Prostate gland (tissue), 2 donors: ENCODE measurements at regions not wholly inside any gene's neighbourhood (a gene's known extent, or its start where the extent isn't known, plus 50 kb on each side); places are given as distances from the start of the nearest gene placed in this dataset.
"Not testable (repeated sequence)": the region's sequence is repeated elsewhere in the genome, so short reads cannot be mapped to it uniquely, and the experiment has no call there.

Experiments used
- DNase-seq: peaks from one replicate; pipeline ENCODE4 v3.0.0-alpha.2; 2019; ENCODE audit warnings: low spot score
- H3K27ac ChIP-seq, 2 donors: fragments of 200-600 bp; sonication (generic); 2 replicates each; pipeline ENCODE4 v1.5.1; 2017 to 2019
- H3K27me3 ChIP-seq: fragments of 200-600 bp; sonication (generic); replicated peaks from 2 replicates; pipeline ENCODE4 v1.5.1; 2019; ENCODE audit not compliant: insufficient read depth
- H3K36me3 ChIP-seq, 2 donors: fragments of 200-600 bp; sonication (generic); 1 replicate in 1 of 2; 2 replicates in 1 of 2; pipeline versions ENCODE4 v1.5.1 to v1.8.1; 2017 to 2019
- H3K4me1 ChIP-seq: fragments of 200-600 bp; sonication (generic); replicated peaks from 2 replicates; pipeline ENCODE4 v1.5.1; 2019
- H3K4me3 ChIP-seq, 2 donors: fragments of 200-600 bp; sonication (generic); 2 replicates each; pipeline ENCODE4 v1.5.1; 2017 to 2019
- H3K9me3 ChIP-seq: fragments of 200-600 bp; sonication (generic); 2 replicates; pipeline ENCODE4 v1.5.1; 2017
- CTCF ChIP-seq, 4 experiments: fragments of 200-600 bp in 2 of 4; fragments of 450-650 bp in 2 of 4; sonication (generic) in 2 of 4; IDR thresholded peaks; 1 replicate in 3 of 4; 2 replicates in 1 of 4; pipeline ENCODE4 v1.5.1; 2016 to 2019; ENCODE audit warnings: antibody characterized with exemption in 4 of 4, mild to moderate bottlenecking in 2 of 4, moderate library complexity in 2 of 4
- POLR2A ChIP-seq: fragments of 450-650 bp; IDR thresholded peaks from one replicate; pipeline ENCODE4 v1.6.1; 2016; ENCODE audit warnings: antibody characterized with exemption, mild to moderate bottlenecking
- POLR2AphosphoS5 ChIP-seq: sonication (generic); formaldehyde crosslinking; IDR thresholded peaks from one replicate; pipeline ENCODE4 v1.6.1; 2017; ENCODE audit warnings: antibody characterized with exemption
- WGBS: methylation state at CpG from one replicate; pipeline ENCODE4 v1.1.5; 2018; 5-methylcytosine and 5-hydroxymethylcytosine counted together
- intact Hi-C: fragments of 100-400 bp; cut with DNase I; formaldehyde crosslinking; loops from one replicate; pipeline ENCODE4 v1.14.2; 2022

GRCh38 chr6:14897831-14898230 lies 348.0 kb upstream of the JARID2 start:
- intact Hi-C loops = no loop called here
- no peaks in the 10 kb centered on the region for H3K36me3 ChIP-seq
- no peak overlapping the region for H3K4me3 ChIP-seq
- no peak overlapping the region for H3K27ac ChIP-seq
- H3K27me3 ChIP-seq = no peaks in the 10 kb centered on the region
- H3K9me3 ChIP-seq = no peaks in the 10 kb centered on the region
- TF ChIP-seq POLR2AphosphoS5 = no peak
- no peak for TF ChIP-seq CTCF (IDR thresholded peaks at IDR 0.05)
- DNase-seq = no peak
- no peaks in the 10 kb centered on the region for H3K4me1 ChIP-seq
- 75% methylated on average over 5 of the region's 5 CpGs for WGBS

- not testable (repeated sequence) for H3K4me3 ChIP-seq
Observed at GRCh38 chr6:14899441-14899840, 346.4 kb upstream of the JARID2 start.

GRCh38 chr6:14900919-14901318 lies 344.9 kb upstream of the JARID2 start:
- no peaks in the 10 kb centered on the region for H3K4me1 ChIP-seq
- H3K27ac ChIP-seq = no peak overlapping the region
- H3K9me3 ChIP-seq = no peaks in the 10 kb centered on the region
- H3K36me3 ChIP-seq = no peaks in the 10 kb centered on the region
- no peak overlapping the region for H3K4me3 ChIP-seq
- WGBS = 96% methylated on average over 9 of the region's 9 CpGs
- intact Hi-C loops = no loop called here
- no peaks in the 10 kb centered on the region for H3K27me3 ChIP-seq
- no peak for DNase-seq
- TF ChIP-seq CTCF (IDR thresholded peaks at IDR 0.05) = no peak
- no peak for TF ChIP-seq POLR2A
- TF ChIP-seq POLR2AphosphoS5 = no peak

More at GRCh38 chr6:14899441-14899840, 346.4 kb upstream of the JARID2 start:
- H3K27me3 ChIP-seq, H3K9me3 ChIP-seq, H3K36me3 ChIP-seq, H3K27ac ChIP-seq, H3K4me1 ChIP-seq, intact Hi-C loops, DNase-seq: not testable (repeated sequence)
- WGBS = 46% methylated on average over 4 of the region's 4 CpGs

- Histone ChIP-seq H3K4me1 (no peaks in the 10 kb centered on the region), H3K27ac (no peak overlapping the region), H3K36me3 (no peaks in the 10 kb centered on the region), H3K4me3 (no peak overlapping the region), H3K27me3 (no peaks in the 10 kb centered on the region), H3K9me3 (no peaks in the 10 kb centered on the region)
- intact Hi-C loops = no loop called here
- DNase-seq = no peak
- TF ChIP-seq POLR2A = no peak
- TF ChIP-seq CTCF (IDR thresholded peaks at IDR 0.05) = no peak
- no peak for TF ChIP-seq POLR2AphosphoS5
- WGBS = 74% methylated on average over 8 of the region's 8 CpGs
Observed at GRCh38 chr6:14903176-14904038, 342.5 kb upstream of the JARID2 start.

- 65% methylated on average over 3 of the region's 3 CpGs for WGBS
- DNase-seq = no peak
Observed at GRCh38 chr6:14905201-14905600, 340.7 kb upstream of the JARID2 start.

More at GRCh38 chr6:14905201-14905600, 340.7 kb upstream of the JARID2 start:
- H3K27me3 ChIP-seq = no peaks in the 10 kb centered on the region
- H3K9me3 ChIP-seq = no peaks in the 10 kb centered on the region
- H3K36me3 ChIP-seq = no peaks in the 10 kb centered on the region
- intact Hi-C loops = no loop called here
- no peak overlapping the region for H3K4me3 ChIP-seq
- H3K4me1 ChIP-seq = no peaks in the 10 kb centered on the region
- TF ChIP-seq CTCF (IDR thresholded peaks at IDR 0.05) = no peak
- TF ChIP-seq POLR2A = no peak
- no peak for TF ChIP-seq POLR2AphosphoS5
- no peak overlapping the region for H3K27ac ChIP-seq
